Mammary epithelial cell (primary cell): ENCODE measurements at regions not wholly inside any gene's neighbourhood (a gene's known extent, or its start where the extent isn't known, plus 50 kb on each side); places are given as distances from the start of the nearest gene placed in this dataset.

ENCODE experiments used
- CTCF ChIP-seq, 2 donors: IDR thresholded peaks in 1 of 2; conservative IDR thresholded peaks in 1 of 2; 2 replicates each; pipeline ENCODE4 v1.5.1; 2011 to 2012; ENCODE audit warnings: inconsistent platforms in 2 of 2, low read length in 2 of 2, mild to moderate bottlenecking in 2 of 2, control low read depth in 1 of 2, low read depth in 1 of 2; ENCODE audit not compliant: insufficient read depth in 1 of 2; ENCODE audit errors: extremely low read depth in 1 of 2
- EZH2 ChIP-seq: IDR thresholded peaks from 2 replicates; pipeline ENCODE4 v1.6.1; 2012; ENCODE audit warnings: low read length, inconsistent platforms, borderline replicate concordance

- TF ChIP-seq CTCF (conservative IDR thresholded peaks at IDR 0.05 in 1 of 2, IDR thresholded peaks at IDR 0.05 in 1 of 2; ENCODE audit: extremely low read depth in 1 of 2, insufficient read depth in 1 of 2, low read depth in 1 of 2, low read length in 2 of 2) = no peak
- no peak for TF ChIP-seq EZH2
Observed at GRCh38 chr13:84290386-84290785, 408.1 kb upstream of the SLITRK1 start.
